Panc1 (cell line): ENCODE measurements at regions not wholly inside any gene's neighbourhood (a gene's known extent, or its start where the extent isn't known, plus 50 kb on each side); places are given as distances from the start of the nearest gene placed in this dataset.

Source experiments
- ATAC-seq: fragments of 200-7000 bp; cut with Tn5 transposase; 2 replicates; pipeline ENCODE4 v1.9.1; 2020; ENCODE audit warnings: mild to moderate bottlenecking, moderate library complexity
- BruUV-seq: library from RNA; stranded (reverse); fragments of 400-500 nt; replicated peaks from 2 replicates; lab custom pipeline; 2021; lab: Mats Ljungman, UMichigan
- CTCF ChIA-PET: fragments of 300-600 bp; sonication (Branson Sonifier 250); formaldehyde crosslinking; loops from one replicate; lab custom pipeline; 2022; ENCODE audit warnings: antibody characterized with exemption; lab: Charles Lee
- POLR2A ChIA-PET: fragments of 300-600 bp; sonication (Branson Sonifier 250); formaldehyde crosslinking; loops from one replicate; lab custom pipeline; 2022; ENCODE audit warnings: antibody characterized with exemption; lab: Charles Lee
- DNase-seq: peaks from one replicate; pipeline ENCODE4 v3.0.0-alpha.2; 2010; ENCODE audit warnings: low read depth, low spot score
- H3K27ac ChIP-seq: 2 replicates; pipeline ENCODE4 v1.5.1; 2011; ENCODE audit warnings: mild to moderate bottlenecking, low read length, inconsistent platforms
- H3K27me3 ChIP-seq: fragments of 200-500 bp; sonication (Bioruptor generic); 2 replicates; pipeline ENCODE4 v1.6.0; 2014; ENCODE audit warnings: low read length, inconsistent platforms; ENCODE audit not compliant: control insufficient read depth, insufficient read depth
- H3K36me3 ChIP-seq: fragments of 200-500 bp; sonication (Bioruptor generic); 2 replicates; pipeline ENCODE4 v1.5.1; 2014; ENCODE audit warnings: inconsistent platforms, mild to moderate bottlenecking, low read length, moderate library complexity; ENCODE audit not compliant: control insufficient read depth, insufficient read depth
- H3K4me1 ChIP-seq: 2 replicates; pipeline ENCODE4 v1.5.1; 2011; ENCODE audit warnings: inconsistent platforms, mild to moderate bottlenecking, low read length, moderate library complexity; ENCODE audit not compliant: control insufficient read depth, insufficient read depth
- H3K4me3 ChIP-seq, 2 experiments: 2 replicates each; pipeline ENCODE4 v1.5.1; 2011 to 2012; ENCODE audit warnings: low read depth in 2 of 2, low read length in 2 of 2, mild to moderate bottlenecking in 2 of 2, inconsistent platforms in 1 of 2, moderate library complexity in 1 of 2
- H3K9me3 ChIP-seq: fragments of 200-500 bp; sonication (Bioruptor generic); 2 replicates; pipeline ENCODE4 v1.5.1; 2014; ENCODE audit warnings: low read depth, mild to moderate bottlenecking, inconsistent platforms, low read length, moderate library complexity; ENCODE audit not compliant: control insufficient read depth, insufficient read depth
- POLR2AphosphoS5 ChIP-seq: IDR thresholded peaks from 2 replicates; pipeline ENCODE4 v1.6.1; 2012; ENCODE audit warnings: mild to moderate bottlenecking, low read depth, low read length, moderate library complexity
- SIN3A ChIP-seq: IDR thresholded peaks from 2 replicates; pipeline ENCODE4 v1.6.1; 2012; ENCODE audit warnings: low read depth, mild to moderate bottlenecking, low read length, moderate library complexity, borderline replicate concordance; ENCODE audit not compliant: insufficient read depth
- TCF7L2 ChIP-seq: IDR thresholded peaks from 2 replicates; pipeline ENCODE4 v1.6.1; 2011; ENCODE audit warnings: mild to moderate bottlenecking, low read depth, low read length, inconsistent platforms
- in situ Hi-C: cut with HindIII; loops from 2 replicates; pipeline ENCODE4 v1.10.0; 2016; ENCODE audit warnings: low sequenced_read_pairs, low pct_unique_long_range_greater_than_20kb
- intact Hi-C: fragments of 100-400 bp; cut with micrococcal nuclease; formaldehyde crosslinking; loops from one replicate; pipeline ENCODE4 v1.10.0; 2022; ENCODE audit not compliant: unreplicated experiment
- TF ChIP-seq, protein P1 (sequence below), 2 experiments: IDR thresholded peaks; 2 replicates each; pipeline ENCODE4 v1.6.1; 2011 to 2012; ENCODE audit warnings: low read depth in 2 of 2, control low read depth in 1 of 2, low read length in 1 of 2, mild to moderate bottlenecking in 1 of 2, moderate library complexity in 1 of 2; ENCODE audit not compliant: insufficient read depth in 1 of 2
- TF ChIP-seq, protein P2 (sequence below): fragments of 450-650 bp; IDR thresholded peaks from 2 replicates; pipeline ENCODE4 v1.5.1; 2017; ENCODE audit warnings: mild to moderate bottlenecking

DNA sequence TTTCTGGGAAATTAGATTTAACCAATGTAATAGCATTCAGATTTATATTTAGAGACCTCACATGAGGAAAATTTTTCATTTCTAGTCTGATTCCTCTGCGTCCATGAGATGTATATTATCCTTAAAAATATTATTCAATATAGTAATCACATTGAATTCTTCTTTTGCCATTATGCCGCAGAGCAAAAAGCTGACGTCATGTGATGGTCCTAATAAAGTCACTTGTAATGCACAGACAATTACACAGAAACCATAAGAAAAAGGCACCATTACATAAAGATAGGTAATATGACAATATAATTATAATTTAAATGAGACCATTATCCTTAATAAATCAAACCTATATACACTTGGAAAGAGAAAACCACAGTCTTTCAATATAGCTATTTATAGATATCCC, 1021.5 kb downstream of the PCDH9 start:
- in situ Hi-C loops, result no loop called here
- POLR2A ChIA-PET, result no interaction called here
- Histone ChIP-seq H3K27ac (no peak overlapping the region), H3K36me3 (no peaks in the 10 kb centered on the region), H3K4me1 (no peaks in the 10 kb centered on the region), H3K4me3 (no peak overlapping the region), H3K27me3 (no peaks in the 10 kb centered on the region), H3K9me3 (no peaks in the 10 kb centered on the region)
- ATAC-seq, result no peak
- no peak for DNase-seq
- TF ChIP-seq, protein P1, sequence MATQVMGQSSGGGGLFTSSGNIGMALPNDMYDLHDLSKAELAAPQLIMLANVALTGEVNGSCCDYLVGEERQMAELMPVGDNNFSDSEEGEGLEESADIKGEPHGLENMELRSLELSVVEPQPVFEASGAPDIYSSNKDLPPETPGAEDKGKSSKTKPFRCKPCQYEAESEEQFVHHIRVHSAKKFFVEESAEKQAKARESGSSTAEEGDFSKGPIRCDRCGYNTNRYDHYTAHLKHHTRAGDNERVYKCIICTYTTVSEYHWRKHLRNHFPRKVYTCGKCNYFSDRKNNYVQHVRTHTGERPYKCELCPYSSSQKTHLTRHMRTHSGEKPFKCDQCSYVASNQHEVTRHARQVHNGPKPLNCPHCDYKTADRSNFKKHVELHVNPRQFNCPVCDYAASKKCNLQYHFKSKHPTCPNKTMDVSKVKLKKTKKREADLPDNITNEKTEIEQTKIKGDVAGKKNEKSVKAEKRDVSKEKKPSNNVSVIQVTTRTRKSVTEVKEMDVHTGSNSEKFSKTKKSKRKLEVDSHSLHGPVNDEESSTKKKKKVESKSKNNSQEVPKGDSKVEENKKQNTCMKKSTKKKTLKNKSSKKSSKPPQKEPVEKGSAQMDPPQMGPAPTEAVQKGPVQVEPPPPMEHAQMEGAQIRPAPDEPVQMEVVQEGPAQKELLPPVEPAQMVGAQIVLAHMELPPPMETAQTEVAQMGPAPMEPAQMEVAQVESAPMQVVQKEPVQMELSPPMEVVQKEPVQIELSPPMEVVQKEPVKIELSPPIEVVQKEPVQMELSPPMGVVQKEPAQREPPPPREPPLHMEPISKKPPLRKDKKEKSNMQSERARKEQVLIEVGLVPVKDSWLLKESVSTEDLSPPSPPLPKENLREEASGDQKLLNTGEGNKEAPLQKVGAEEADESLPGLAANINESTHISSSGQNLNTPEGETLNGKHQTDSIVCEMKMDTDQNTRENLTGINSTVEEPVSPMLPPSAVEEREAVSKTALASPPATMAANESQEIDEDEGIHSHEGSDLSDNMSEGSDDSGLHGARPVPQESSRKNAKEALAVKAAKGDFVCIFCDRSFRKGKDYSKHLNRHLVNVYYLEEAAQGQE (IDR thresholded peaks at IDR 0.05; ENCODE audit: insufficient read depth in 1 of 2, low read depth in 2 of 2, low read length in 1 of 2), result no peak
- TF ChIP-seq POLR2AphosphoS5 (no peak), SIN3A (no peak), TCF7L2 (no peak)
- TF ChIP-seq, protein P2, sequence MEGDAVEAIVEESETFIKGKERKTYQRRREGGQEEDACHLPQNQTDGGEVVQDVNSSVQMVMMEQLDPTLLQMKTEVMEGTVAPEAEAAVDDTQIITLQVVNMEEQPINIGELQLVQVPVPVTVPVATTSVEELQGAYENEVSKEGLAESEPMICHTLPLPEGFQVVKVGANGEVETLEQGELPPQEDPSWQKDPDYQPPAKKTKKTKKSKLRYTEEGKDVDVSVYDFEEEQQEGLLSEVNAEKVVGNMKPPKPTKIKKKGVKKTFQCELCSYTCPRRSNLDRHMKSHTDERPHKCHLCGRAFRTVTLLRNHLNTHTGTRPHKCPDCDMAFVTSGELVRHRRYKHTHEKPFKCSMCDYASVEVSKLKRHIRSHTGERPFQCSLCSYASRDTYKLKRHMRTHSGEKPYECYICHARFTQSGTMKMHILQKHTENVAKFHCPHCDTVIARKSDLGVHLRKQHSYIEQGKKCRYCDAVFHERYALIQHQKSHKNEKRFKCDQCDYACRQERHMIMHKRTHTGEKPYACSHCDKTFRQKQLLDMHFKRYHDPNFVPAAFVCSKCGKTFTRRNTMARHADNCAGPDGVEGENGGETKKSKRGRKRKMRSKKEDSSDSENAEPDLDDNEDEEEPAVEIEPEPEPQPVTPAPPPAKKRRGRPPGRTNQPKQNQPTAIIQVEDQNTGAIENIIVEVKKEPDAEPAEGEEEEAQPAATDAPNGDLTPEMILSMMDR, result no peak
- intact Hi-C loops, result no loop called here
- CTCF ChIA-PET, result no interaction called here
- no TSS peak for BruUV-seq

DNA sequence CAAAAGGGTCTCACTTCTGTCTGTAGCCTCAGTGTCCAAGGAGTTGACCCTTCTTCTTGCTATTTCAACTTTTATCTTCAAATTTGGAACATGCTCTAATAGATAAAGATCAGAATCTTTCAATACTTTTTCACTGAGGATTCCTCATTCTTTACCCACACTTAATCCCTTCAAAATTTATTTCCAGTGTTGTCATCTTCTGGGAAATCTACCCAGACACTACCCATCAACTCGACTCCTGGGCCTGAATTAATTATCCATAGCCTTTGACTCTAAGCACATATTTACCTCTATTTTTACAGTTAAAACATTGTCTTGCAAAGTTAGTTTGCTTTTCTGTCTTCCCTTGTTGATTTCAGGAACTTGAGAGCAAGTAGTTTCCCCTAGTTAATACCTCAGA, 1022.5 kb downstream of the PCDH9 start:
- H3K36me3 ChIP-seq, result no peaks in the 10 kb centered on the region
- DNase-seq (no peak), ATAC-seq (no peak)
- H3K9me3 ChIP-seq, result no peaks in the 10 kb centered on the region
- H3K27me3 ChIP-seq, result no peaks in the 10 kb centered on the region
- BruUV-seq, result no TSS peak
- no peak overlapping the region for H3K27ac ChIP-seq
- in situ Hi-C loops (no loop called here), intact Hi-C loops (no loop called here)
- H3K4me3 ChIP-seq, result no peak overlapping the region
- no peaks in the 10 kb centered on the region for H3K4me1 ChIP-seq
- CTCF ChIA-PET, result no interaction called here
- POLR2A ChIA-PET, result no interaction called here
- TF ChIP-seq TCF7L2 (no peak), SIN3A (no peak), POLR2AphosphoS5 (no peak)
- TF ChIP-seq, protein P1 (IDR thresholded peaks at IDR 0.05; ENCODE audit: insufficient read depth in 1 of 2, low read depth in 2 of 2, low read length in 1 of 2), result no peak
- TF ChIP-seq, protein P2, result no peak
